ENCODE measurements at regions not wholly inside any gene's neighbourhood (a gene's known extent, or its start where the extent isn't known, plus 50 kb on each side); places are given as distances from the start of the nearest gene placed in this dataset.

DNA sequence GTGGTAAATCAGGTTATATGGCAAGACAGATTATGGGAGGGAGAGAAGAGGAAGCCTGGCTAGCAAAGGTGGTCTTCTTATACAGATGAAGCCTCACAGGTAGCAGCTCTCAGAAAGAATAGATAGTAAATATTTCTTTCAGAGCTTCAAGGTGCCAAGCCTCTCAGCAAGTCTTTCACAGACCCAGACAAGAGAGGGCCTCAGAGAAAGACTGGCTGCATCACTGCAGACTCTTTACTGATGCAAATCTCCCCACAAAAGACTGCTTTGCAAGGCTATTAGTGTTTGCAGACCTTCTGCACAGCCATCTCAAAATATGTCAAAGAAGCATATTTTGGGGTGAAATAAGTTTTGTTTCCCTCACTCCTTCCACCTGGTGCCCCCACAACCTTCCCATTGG lies 372.4 kb upstream of the RND3 start:
- TF ChIP-seq, protein P1, sequence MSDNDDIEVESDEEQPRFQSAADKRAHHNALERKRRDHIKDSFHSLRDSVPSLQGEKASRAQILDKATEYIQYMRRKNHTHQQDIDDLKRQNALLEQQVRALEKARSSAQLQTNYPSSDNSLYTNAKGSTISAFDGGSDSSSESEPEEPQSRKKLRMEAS (IDR thresholded peaks at IDR 0.05) = no peak
- no peak for TF ChIP-seq YY1 (IDR thresholded peaks at IDR 0.05; ENCODE audit: low read depth)
